HEK293 (cell line): ENCODE measurements at regions not wholly inside any gene's neighbourhood (a gene's known extent, or its start where the extent isn't known, plus 50 kb on each side); places are given as distances from the start of the nearest gene placed in this dataset.

Experiments used
- CTCF ChIA-PET: fragments of 350-600 bp; formaldehyde crosslinking; extraction: SDS; loops from one replicate; lab custom pipeline; 2021; ENCODE audit warnings: antibody characterized with exemption; lab: Yijun Ruan, JAX
- POLR2A ChIA-PET: fragments of 300-600 bp; formaldehyde crosslinking; extraction: SDS; loops from one replicate; lab custom pipeline; 2020; ENCODE audit warnings: antibody characterized with exemption, inconsistent platforms; lab: Yijun Ruan, JAX
- H3K27ac ChIP-seq: fragments of 200-500 bp; sonication (Bioruptor generic); 2 replicates; pipeline ENCODE4 v1.5.1; 2014; ENCODE audit warnings: low read depth, low read length, control low read depth, inconsistent platforms; ENCODE audit errors: extremely low read depth
- H3K36me3 ChIP-seq, 2 experiments: fragments of 200-500 bp in 1 of 2; sonication (Bioruptor generic) in 1 of 2; 1 replicate in 1 of 2; 2 replicates in 1 of 2; pipeline ENCODE4 v1.5.1; 2014 to 2017; ENCODE audit warnings: inconsistent platforms in 2 of 2, low read length in 2 of 2; ENCODE audit not compliant: control insufficient read depth in 2 of 2, insufficient read depth in 1 of 2
- H3K4me1 ChIP-seq: fragments of 200-500 bp; sonication (Bioruptor generic); 2 replicates; pipeline ENCODE4 v1.5.1; 2014; ENCODE audit warnings: mild to moderate bottlenecking, low read length, inconsistent platforms; ENCODE audit not compliant: control insufficient read depth, insufficient read depth
- H3K4me3 ChIP-seq: 2 replicates; pipeline ENCODE4 v1.5.1; 2011; ENCODE audit warnings: low read depth, mild to moderate bottlenecking, control low read depth, low read length, moderate library complexity
- H3K9me3 ChIP-seq: fragments of 200-500 bp; sonication (Bioruptor generic); 2 replicates; pipeline ENCODE4 v1.5.1; 2014; ENCODE audit warnings: low read depth, low read length, inconsistent platforms; ENCODE audit not compliant: control insufficient read depth, insufficient read depth
- GFI1B ChIP-seq: fragments of 450-650 bp; formaldehyde crosslinking; IDR thresholded peaks from 2 replicates; pipeline ENCODE4 v1.5.1; 2016; ENCODE audit warnings: missing biosample characterization, missing genetic modification characterization
- GLIS1 ChIP-seq: fragments of 450-650 bp; formaldehyde crosslinking; IDR thresholded peaks from 2 replicates; pipeline ENCODE4 v1.5.1; 2016; ENCODE audit warnings: missing biosample characterization, missing genetic modification characterization
- MEIS1 ChIP-seq: sonication (generic); formaldehyde crosslinking; IDR thresholded peaks from 2 replicates; pipeline ENCODE4 v1.8.1; 2022; ENCODE audit warnings: missing genetic modification reagents, mild to moderate bottlenecking, borderline replicate concordance
- OVOL3 ChIP-seq: fragments of 450-650 bp; formaldehyde crosslinking; IDR thresholded peaks from 2 replicates; pipeline ENCODE4 v1.5.1; 2016; ENCODE audit warnings: missing biosample characterization, missing genetic modification characterization
- TRIM28 ChIP-seq: IDR thresholded peaks from 2 replicates; pipeline ENCODE4 v1.6.1; 2011; ENCODE audit warnings: low read length, control low read depth, borderline replicate concordance
- ZBTB20 ChIP-seq: fragments of 450-650 bp; formaldehyde crosslinking; IDR thresholded peaks from 2 replicates; pipeline ENCODE4 v1.5.1; 2016; ENCODE audit warnings: missing biosample characterization, missing genetic modification characterization
- ZBTB21 ChIP-seq: fragments of 450-650 bp; formaldehyde crosslinking; IDR thresholded peaks from 2 replicates; pipeline ENCODE4 v1.5.1; 2017; ENCODE audit warnings: missing biosample characterization, missing genetic modification characterization
- ZNF138 ChIP-seq: fragments of 450-650 bp; formaldehyde crosslinking; IDR thresholded peaks from 2 replicates; pipeline ENCODE4 v1.5.1; 2016; ENCODE audit warnings: missing biosample characterization, missing genetic modification characterization, borderline replicate concordance
- ZNF2 ChIP-seq: fragments of 450-650 bp; formaldehyde crosslinking; IDR thresholded peaks from 2 replicates; pipeline ENCODE4 v1.5.1; 2016; ENCODE audit warnings: missing biosample characterization, missing genetic modification characterization
- ZNF292 ChIP-seq: fragments of 450-650 bp; formaldehyde crosslinking; IDR thresholded peaks from 2 replicates; pipeline ENCODE4 v1.5.1; 2016; ENCODE audit warnings: low read depth, missing biosample characterization, missing genetic modification characterization, borderline replicate concordance
- ZNF560 ChIP-seq: fragments of 450-650 bp; formaldehyde crosslinking; IDR thresholded peaks from 2 replicates; pipeline ENCODE4 v1.5.1; 2017; ENCODE audit warnings: missing biosample characterization, missing genetic modification characterization, borderline replicate concordance
- ZNF585B ChIP-seq: fragments of 450-650 bp; formaldehyde crosslinking; IDR thresholded peaks from 2 replicates; pipeline ENCODE4 v1.5.1; 2016; ENCODE audit warnings: missing biosample characterization, missing genetic modification characterization
- ZSCAN23 ChIP-seq: fragments of 450-650 bp; formaldehyde crosslinking; IDR thresholded peaks from 2 replicates; pipeline ENCODE4 v1.5.1; 2016; ENCODE audit warnings: missing biosample characterization, missing genetic modification characterization
- TF ChIP-seq, protein P1 (sequence below): fragments of 450-650 bp; formaldehyde crosslinking; conservative IDR thresholded peaks from 2 replicates; pipeline ENCODE4 v1.5.1; 2016; ENCODE audit warnings: low read depth, missing biosample characterization, missing genetic modification characterization
- TF ChIP-seq, protein P2 (sequence below): fragments of 450-650 bp; formaldehyde crosslinking; IDR thresholded peaks from 2 replicates; pipeline ENCODE4 v1.5.1; 2016; ENCODE audit warnings: missing biosample characterization, missing genetic modification characterization
- TF ChIP-seq, protein P3 (sequence below): fragments of 450-650 bp; formaldehyde crosslinking; IDR thresholded peaks from 2 replicates; pipeline ENCODE4 v1.5.1; 2016; ENCODE audit warnings: missing biosample characterization, missing genetic modification characterization, low read depth
- TF ChIP-seq, protein P4 (sequence below): fragments of 450-650 bp; formaldehyde crosslinking; IDR thresholded peaks from 2 replicates; pipeline ENCODE4 v1.5.1; 2016; ENCODE audit warnings: missing biosample characterization, missing genetic modification characterization, borderline replicate concordance
- TF ChIP-seq, protein P5 (sequence below): fragments of 450-650 bp; formaldehyde crosslinking; IDR thresholded peaks from 2 replicates; pipeline ENCODE4 v1.5.1; 2016; ENCODE audit warnings: missing biosample characterization, missing genetic modification characterization
- TF ChIP-seq, protein P6 (sequence below): fragments of 450-650 bp; formaldehyde crosslinking; IDR thresholded peaks from 2 replicates; pipeline ENCODE4 v1.5.1; 2017; ENCODE audit warnings: missing biosample characterization, missing genetic modification characterization

DNA sequence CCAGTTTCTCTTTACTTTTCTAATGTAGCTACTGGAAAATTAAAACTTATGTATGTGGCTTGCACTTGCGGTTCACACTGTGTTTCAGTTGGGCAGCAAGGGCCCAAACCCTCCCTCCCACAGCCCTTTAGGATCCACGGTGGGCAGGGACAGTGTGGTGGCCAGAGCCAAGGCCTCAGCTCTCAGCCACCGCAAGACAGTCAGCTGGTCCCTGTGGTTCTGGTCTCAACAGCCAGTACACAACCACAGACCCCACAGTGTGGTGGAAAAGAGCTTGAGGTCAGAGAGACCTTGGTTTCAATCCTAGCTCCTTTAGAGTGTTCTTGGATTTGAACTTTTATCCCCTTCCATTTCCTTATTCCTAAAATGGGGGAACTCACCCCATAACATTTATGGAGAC lies 153.0 kb upstream of the SMIM23 start:
- H3K4me1 ChIP-seq, result no peaks in the 10 kb centered on the region
- ChIA-PET CTCF (interaction anchor here (0.7 to 4.1 kb wide), 3 partner anchors 214 to 276 kb away, joined by 4 to 11 read pairs (median 4); partner anchors contain the start of gene FGF18), POLR2A (no interaction called here)
- H3K27ac ChIP-seq, result no peak overlapping the region
- H3K4me3 ChIP-seq, result no peak overlapping the region
- H3K9me3 ChIP-seq, result no peaks in the 10 kb centered on the region
- no peak for TF ChIP-seq GFI1B
- TF ChIP-seq, protein P1, sequence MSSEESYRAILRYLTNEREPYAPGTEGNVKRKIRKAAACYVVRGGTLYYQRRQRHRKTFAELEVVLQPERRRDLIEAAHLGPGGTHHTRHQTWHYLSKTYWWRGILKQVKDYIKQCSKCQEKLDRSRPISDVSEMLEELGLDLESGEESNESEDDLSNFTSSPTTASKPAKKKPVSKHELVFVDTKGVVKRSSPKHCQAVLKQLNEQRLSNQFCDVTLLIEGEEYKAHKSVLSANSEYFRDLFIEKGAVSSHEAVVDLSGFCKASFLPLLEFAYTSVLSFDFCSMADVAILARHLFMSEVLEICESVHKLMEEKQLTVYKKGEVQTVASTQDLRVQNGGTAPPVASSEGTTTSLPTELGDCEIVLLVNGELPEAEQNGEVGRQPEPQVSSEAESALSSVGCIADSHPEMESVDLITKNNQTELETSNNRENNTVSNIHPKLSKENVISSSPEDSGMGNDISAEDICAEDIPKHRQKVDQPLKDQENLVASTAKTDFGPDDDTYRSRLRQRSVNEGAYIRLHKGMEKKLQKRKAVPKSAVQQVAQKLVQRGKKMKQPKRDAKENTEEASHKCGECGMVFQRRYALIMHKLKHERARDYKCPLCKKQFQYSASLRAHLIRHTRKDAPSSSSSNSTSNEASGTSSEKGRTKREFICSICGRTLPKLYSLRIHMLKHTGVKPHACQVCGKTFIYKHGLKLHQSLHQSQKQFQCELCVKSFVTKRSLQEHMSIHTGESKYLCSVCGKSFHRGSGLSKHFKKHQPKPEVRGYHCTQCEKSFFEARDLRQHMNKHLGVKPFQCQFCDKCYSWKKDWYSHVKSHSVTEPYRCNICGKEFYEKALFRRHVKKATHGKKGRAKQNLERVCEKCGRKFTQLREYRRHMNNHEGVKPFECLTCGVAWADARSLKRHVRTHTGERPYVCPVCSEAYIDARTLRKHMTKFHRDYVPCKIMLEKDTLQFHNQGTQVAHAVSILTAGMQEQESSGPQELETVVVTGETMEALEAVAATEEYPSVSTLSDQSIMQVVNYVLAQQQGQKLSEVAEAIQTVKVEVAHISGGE, result no peak
- no peak for TF ChIP-seq MEIS1
- TF ChIP-seq, protein P2, sequence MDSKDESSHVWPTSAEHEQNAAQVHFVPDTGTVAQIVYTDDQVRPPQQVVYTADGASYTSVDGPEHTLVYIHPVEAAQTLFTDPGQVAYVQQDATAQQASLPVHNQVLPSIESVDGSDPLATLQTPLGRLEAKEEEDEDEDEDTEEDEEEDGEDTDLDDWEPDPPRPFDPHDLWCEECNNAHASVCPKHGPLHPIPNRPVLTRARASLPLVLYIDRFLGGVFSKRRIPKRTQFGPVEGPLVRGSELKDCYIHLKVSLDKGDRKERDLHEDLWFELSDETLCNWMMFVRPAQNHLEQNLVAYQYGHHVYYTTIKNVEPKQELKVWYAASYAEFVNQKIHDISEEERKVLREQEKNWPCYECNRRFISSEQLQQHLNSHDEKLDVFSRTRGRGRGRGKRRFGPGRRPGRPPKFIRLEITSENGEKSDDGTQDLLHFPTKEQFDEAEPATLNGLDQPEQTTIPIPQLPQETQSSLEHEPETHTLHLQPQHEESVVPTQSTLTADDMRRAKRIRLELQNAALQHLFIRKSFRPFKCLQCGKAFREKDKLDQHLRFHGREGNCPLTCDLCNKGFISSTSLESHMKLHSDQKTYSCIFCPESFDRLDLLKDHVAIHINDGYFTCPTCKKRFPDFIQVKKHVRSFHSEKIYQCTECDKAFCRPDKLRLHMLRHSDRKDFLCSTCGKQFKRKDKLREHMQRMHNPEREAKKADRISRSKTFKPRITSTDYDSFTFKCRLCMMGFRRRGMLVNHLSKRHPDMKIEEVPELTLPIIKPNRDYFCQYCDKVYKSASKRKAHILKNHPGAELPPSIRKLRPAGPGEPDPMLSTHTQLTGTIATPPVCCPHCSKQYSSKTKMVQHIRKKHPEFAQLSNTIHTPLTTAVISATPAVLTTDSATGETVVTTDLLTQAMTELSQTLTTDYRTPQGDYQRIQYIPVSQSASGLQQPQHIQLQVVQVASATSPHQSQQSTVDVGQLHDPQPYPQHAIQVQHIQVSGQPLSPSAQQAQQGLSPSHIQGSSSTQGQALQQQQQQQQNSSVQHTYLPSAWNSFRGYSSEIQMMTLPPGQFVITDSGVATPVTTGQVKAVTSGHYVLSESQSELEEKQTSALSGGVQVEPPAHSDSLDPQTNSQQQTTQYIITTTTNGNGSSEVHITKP (tag by site-specific recombination), result no peak
- TF ChIP-seq, protein P3, sequence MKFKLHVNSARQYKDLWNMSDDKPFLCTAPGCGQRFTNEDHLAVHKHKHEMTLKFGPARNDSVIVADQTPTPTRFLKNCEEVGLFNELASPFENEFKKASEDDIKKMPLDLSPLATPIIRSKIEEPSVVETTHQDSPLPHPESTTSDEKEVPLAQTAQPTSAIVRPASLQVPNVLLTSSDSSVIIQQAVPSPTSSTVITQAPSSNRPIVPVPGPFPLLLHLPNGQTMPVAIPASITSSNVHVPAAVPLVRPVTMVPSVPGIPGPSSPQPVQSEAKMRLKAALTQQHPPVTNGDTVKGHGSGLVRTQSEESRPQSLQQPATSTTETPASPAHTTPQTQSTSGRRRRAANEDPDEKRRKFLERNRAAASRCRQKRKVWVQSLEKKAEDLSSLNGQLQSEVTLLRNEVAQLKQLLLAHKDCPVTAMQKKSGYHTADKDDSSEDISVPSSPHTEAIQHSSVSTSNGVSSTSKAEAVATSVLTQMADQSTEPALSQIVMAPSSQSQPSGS (tag by site-specific recombination), result no peak
- TF ChIP-seq ZNF2 (tag by site-specific recombination), result no peak
- no peak for TF ChIP-seq ZNF138
- TF ChIP-seq, protein P4, sequence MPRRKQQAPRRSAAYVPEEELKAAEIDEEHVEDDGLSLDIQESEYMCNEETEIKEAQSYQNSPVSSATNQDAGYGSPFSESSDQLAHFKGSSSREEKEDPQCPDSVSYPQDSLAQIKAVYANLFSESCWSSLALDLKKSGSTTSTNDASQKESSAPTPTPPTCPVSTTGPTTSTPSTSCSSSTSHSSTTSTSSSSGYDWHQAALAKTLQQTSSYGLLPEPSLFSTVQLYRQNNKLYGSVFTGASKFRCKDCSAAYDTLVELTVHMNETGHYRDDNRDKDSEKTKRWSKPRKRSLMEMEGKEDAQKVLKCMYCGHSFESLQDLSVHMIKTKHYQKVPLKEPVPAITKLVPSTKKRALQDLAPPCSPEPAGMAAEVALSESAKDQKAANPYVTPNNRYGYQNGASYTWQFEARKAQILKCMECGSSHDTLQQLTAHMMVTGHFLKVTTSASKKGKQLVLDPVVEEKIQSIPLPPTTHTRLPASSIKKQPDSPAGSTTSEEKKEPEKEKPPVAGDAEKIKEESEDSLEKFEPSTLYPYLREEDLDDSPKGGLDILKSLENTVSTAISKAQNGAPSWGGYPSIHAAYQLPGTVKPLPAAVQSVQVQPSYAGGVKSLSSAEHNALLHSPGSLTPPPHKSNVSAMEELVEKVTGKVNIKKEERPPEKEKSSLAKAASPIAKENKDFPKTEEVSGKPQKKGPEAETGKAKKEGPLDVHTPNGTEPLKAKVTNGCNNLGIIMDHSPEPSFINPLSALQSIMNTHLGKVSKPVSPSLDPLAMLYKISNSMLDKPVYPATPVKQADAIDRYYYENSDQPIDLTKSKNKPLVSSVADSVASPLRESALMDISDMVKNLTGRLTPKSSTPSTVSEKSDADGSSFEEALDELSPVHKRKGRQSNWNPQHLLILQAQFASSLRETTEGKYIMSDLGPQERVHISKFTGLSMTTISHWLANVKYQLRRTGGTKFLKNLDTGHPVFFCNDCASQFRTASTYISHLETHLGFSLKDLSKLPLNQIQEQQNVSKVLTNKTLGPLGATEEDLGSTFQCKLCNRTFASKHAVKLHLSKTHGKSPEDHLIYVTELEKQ, result no peak
- TF ChIP-seq OVOL3, result no peak
- no peak for TF ChIP-seq ZNF585B (tag by site-specific recombination)
- TF ChIP-seq, protein P5, sequence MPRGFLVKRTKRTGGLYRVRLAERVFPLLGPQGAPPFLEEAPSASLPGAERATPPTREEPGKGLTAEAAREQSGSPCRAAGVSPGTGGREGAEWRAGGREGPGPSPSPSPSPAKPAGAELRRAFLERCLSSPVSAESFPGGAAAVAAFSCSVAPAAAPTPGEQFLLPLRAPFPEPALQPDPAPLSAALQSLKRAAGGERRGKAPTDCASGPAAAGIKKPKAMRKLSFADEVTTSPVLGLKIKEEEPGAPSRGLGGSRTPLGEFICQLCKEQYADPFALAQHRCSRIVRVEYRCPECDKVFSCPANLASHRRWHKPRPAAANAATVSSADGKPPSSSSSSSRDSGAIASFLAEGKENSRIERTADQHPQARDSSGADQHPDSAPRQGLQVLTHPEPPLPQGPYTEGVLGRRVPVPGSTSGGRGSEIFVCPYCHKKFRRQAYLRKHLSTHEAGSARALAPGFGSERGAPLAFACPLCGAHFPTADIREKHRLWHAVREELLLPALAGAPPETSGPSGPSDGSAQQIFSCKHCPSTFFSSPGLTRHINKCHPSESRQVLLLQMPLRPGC, result no peak
- no peak for TF ChIP-seq ZNF560 (tag by site-specific recombination)
- TF ChIP-seq, protein P6, sequence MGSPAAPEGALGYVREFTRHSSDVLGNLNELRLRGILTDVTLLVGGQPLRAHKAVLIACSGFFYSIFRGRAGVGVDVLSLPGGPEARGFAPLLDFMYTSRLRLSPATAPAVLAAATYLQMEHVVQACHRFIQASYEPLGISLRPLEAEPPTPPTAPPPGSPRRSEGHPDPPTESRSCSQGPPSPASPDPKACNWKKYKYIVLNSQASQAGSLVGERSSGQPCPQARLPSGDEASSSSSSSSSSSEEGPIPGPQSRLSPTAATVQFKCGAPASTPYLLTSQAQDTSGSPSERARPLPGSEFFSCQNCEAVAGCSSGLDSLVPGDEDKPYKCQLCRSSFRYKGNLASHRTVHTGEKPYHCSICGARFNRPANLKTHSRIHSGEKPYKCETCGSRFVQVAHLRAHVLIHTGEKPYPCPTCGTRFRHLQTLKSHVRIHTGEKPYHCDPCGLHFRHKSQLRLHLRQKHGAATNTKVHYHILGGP (tag by site-specific recombination), result no peak
- TF ChIP-seq TRIM28, result no peak
- no peak for TF ChIP-seq ZNF292 (tag by site-specific recombination)
- no peak for TF ChIP-seq ZSCAN23
- no peak for TF ChIP-seq ZBTB21 (tag by site-specific recombination)
- TF ChIP-seq GLIS1 (tag by site-specific recombination), result no peak
- no peak for TF ChIP-seq ZBTB20 (tag by site-specific recombination)
- TF ChIP-seq, all 188 proteins: peak for 0
- no peaks in the 10 kb centered on the region for H3K36me3 ChIP-seq
